ENCODE measurements at regions not wholly inside any gene's neighbourhood (a gene's known extent, or its start where the extent isn't known, plus 50 kb on each side); places are given as distances from the start of the nearest gene placed in this dataset.

DNA sequence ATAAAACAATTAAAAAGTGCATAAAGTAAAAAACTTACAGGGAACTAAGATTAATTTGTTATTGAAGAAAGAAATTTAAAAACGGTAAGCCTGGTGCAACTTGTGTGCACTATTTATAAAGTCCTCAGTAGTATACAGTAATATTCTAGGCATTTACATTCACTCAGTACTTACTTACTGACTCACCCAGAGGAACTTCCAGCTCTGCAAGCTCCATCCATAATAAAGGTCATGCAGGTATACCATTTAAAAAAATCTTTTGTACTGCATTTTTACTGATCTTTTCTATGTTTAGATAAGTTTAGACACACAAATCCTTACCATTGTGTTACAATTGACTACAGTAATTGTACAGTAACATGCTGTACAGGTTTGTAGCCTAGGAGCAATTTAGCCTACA is 51.5 kb upstream of the NXPH2 start:
- ATAC-seq, result no peak
- intact Hi-C loops (cut with DNase I), result loop anchor here in 1 of 10 donors (5.0 kb wide), 1 partner anchor 914 kb away; no protein-coding TSS in a partner anchor

DNA sequence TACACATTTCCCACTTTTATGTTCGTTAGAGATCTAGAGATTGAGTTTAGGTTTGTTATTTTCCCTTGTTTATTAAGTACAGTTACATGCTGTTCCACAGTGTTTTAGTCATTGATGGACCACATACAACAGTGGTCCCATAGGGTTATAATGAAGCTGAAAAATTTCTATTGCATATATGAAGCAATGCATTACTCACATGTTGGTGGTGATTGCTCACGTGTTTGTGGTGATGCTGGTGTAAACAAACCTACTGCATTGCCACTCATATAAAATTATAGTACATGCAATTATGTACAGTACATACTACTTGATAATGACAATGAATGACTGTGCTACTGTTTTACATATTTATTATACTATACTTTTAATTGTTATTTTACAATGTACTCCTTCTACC is 51.0 kb upstream of the NXPH2 start:
- TF ChIP-seq, protein P1, sequence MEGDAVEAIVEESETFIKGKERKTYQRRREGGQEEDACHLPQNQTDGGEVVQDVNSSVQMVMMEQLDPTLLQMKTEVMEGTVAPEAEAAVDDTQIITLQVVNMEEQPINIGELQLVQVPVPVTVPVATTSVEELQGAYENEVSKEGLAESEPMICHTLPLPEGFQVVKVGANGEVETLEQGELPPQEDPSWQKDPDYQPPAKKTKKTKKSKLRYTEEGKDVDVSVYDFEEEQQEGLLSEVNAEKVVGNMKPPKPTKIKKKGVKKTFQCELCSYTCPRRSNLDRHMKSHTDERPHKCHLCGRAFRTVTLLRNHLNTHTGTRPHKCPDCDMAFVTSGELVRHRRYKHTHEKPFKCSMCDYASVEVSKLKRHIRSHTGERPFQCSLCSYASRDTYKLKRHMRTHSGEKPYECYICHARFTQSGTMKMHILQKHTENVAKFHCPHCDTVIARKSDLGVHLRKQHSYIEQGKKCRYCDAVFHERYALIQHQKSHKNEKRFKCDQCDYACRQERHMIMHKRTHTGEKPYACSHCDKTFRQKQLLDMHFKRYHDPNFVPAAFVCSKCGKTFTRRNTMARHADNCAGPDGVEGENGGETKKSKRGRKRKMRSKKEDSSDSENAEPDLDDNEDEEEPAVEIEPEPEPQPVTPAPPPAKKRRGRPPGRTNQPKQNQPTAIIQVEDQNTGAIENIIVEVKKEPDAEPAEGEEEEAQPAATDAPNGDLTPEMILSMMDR (IDR thresholded peaks at IDR 0.05), result no peak
- no peak overlapping the region for H3K27ac ChIP-seq
- intact Hi-C loops (cut with DNase I), result loop anchor here in 1 of 10 donors (5.0 kb wide), 1 partner anchor 914 kb away; no protein-coding TSS in a partner anchor
- H3K27me3 ChIP-seq, result peaks cover 0 to 5% (median 0%) of the 10 kb centered on the region in 7 donors
- no peak for DNase-seq
- H3K36me3 ChIP-seq, result no peaks in the 10 kb centered on the region
- 72 to 76% methylated on average over 2 of the region's 2 CpGs for WGBS, 2 donors
- H3K4me3 ChIP-seq, result no peak overlapping the region
- H3K4me1 ChIP-seq, result no peaks in the 10 kb centered on the region
- H3K9me3 ChIP-seq, result no peaks in the 10 kb centered on the region
- ATAC-seq, result no peak

More for the DNA sequence above, 51.5 kb upstream of the NXPH2 start:
- Histone ChIP-seq H3K4me1 (no peaks in the 10 kb centered on the region), H3K27me3 (peaks cover 0 to 5% (median 0%) of the 10 kb centered on the region in 7 donors), H3K4me3 (no peak overlapping the region), H3K36me3 (no peaks in the 10 kb centered on the region), H3K9me3 (no peaks in the 10 kb centered on the region), H3K27ac (no peak overlapping the region)
- TF ChIP-seq, protein P1 (IDR thresholded peaks at IDR 0.05), result no peak
- WGBS, 2 donors, result 58 to 60% methylated on average over 1 of the region's 1 CpG
- no peak for DNase-seq

- ATAC-seq, result no peak
- intact Hi-C loops (cut with DNase I), result loop anchor here in 1 of 10 donors (5.0 kb wide), 1 partner anchor 913 kb away; no protein-coding TSS in a partner anchor
Observed at GRCh38 chr2:138830547-138830946, 50.4 kb upstream of the NXPH2 start.

More at GRCh38 chr2:138830547-138830946, 50.4 kb upstream of the NXPH2 start:
- WGBS, 2 donors, result 73 to 75% methylated on average over 2 of the region's 2 CpGs
- Histone ChIP-seq H3K4me3 (no peak overlapping the region), H3K27ac (no peak overlapping the region), H3K9me3 (no peaks in the 10 kb centered on the region), H3K4me1 (no peaks in the 10 kb centered on the region), H3K27me3 (peaks cover 0 to 5% (median 0%) of the 10 kb centered on the region in 7 donors), H3K36me3 (no peaks in the 10 kb centered on the region)
- DNase-seq, result no peak
- TF ChIP-seq, protein P1 (IDR thresholded peaks at IDR 0.05), result no peak
